Natural killer cell (primary cell): ENCODE measurements at regions not wholly inside any gene's neighbourhood (a gene's known extent, or its start where the extent isn't known, plus 50 kb on each side); places are given as distances from the start of the nearest gene placed in this dataset.
"Not testable (repeated sequence)": the region's sequence is repeated elsewhere in the genome, so short reads cannot be mapped to it uniquely, and the experiment has no call there.

Experiments used
- ATAC-seq, 3 donors: fragments of 150-1000 bp in 2 of 3; fragments of 200-7000 bp in 1 of 3; cut with Tn5 transposase; 1 replicate in 1 of 3; 2 replicates in 2 of 3; pipeline ENCODE4 v1.10.0; 2021; ENCODE audit warnings: mild to moderate bottlenecking in 2 of 3, moderate library complexity in 2 of 3
- DNase-seq, 2 donors: peaks; one replicate each; pipeline versions ENCODE4 v3.0.0 to v3.0.0-alpha.2; 2013 to 2021; ENCODE audit warnings: mixed read lengths in 1 of 2
- H3K27ac ChIP-seq: one replicate; pipeline ENCODE4 v1.5.1; 2013; ENCODE audit warnings: mild to moderate bottlenecking, low read length
- H3K27me3 ChIP-seq: one replicate; pipeline ENCODE4 v1.6.1; 2013; ENCODE audit warnings: low read length; ENCODE audit not compliant: control insufficient read depth, insufficient read depth
- H3K36me3 ChIP-seq: one replicate; pipeline ENCODE4 v1.6.1; 2013; ENCODE audit warnings: low read length; ENCODE audit not compliant: control insufficient read depth, insufficient read depth
- H3K4me1 ChIP-seq: one replicate; pipeline ENCODE4 v1.6.1; 2013; ENCODE audit warnings: low read length; ENCODE audit not compliant: control insufficient read depth, insufficient read depth
- H3K4me3 ChIP-seq: one replicate; pipeline ENCODE4 v1.5.1; 2013; ENCODE audit warnings: low read length
- H3K9me3 ChIP-seq: one replicate; pipeline ENCODE4 v1.6.1; 2013; ENCODE audit warnings: low read length; ENCODE audit not compliant: control insufficient read depth, insufficient read depth
- H3K27ac Mint-ChIP-seq, 2 donors: one replicate each; pipeline ENCODE4 v1.8.0; 2022; ENCODE audit warnings: mild to moderate bottlenecking in 2 of 2, mixed read lengths in 2 of 2, moderate library complexity in 1 of 2
- H3K27me3 Mint-ChIP-seq, 2 donors: one replicate each; pipeline ENCODE4 v1.8.0; 2022; ENCODE audit warnings: low read depth in 2 of 2, mixed read lengths in 2 of 2
- H3K36me3 Mint-ChIP-seq: one replicate; pipeline ENCODE4 v1.8.0; 2022; ENCODE audit warnings: mixed read lengths
- H3K4me1 Mint-ChIP-seq, 2 donors: one replicate each; pipeline ENCODE4 v1.8.0; 2022; ENCODE audit warnings: mixed read lengths in 2 of 2
- H3K4me3 Mint-ChIP-seq: one replicate; pipeline ENCODE4 v1.8.0; 2022; ENCODE audit warnings: mild to moderate bottlenecking, moderate library complexity, mixed read lengths
- H3K9me3 Mint-ChIP-seq, 2 donors: one replicate each; pipeline ENCODE4 v1.8.0; 2022; ENCODE audit warnings: mixed read lengths in 2 of 2
- WGBS: methylation state at CpG from one replicate; pipeline ENCODE4 v1.1.7; 2013; ENCODE audit warnings: missing lambda C conversion rate; ENCODE audit not compliant: insufficient coverage; 5-methylcytosine and 5-hydroxymethylcytosine counted together
- intact Hi-C: fragments of 100-400 bp; cut with micrococcal nuclease; formaldehyde crosslinking; loops from one replicate; pipeline ENCODE4 v1.14.2; 2022
- TF ChIP-seq, protein P1 (sequence below): fragments of 200-600 bp; IDR thresholded peaks from one replicate; pipeline ENCODE4 v1.8.0; 2022; ENCODE audit warnings: antibody characterized with exemption

- no peaks in the 10 kb centered on the region for H3K9me3 ChIP-seq
- no peaks in the 10 kb centered on the region for H3K36me3 ChIP-seq
- H3K27me3 Mint-ChIP-seq, result no peaks in the 10 kb centered on the region
- H3K4me1 ChIP-seq, result no peaks in the 10 kb centered on the region
- no peaks in the 10 kb centered on the region for H3K27me3 ChIP-seq
- no peaks in the 10 kb centered on the region for H3K4me1 Mint-ChIP-seq
- no peak overlapping the region for H3K27ac Mint-ChIP-seq
- DNase-seq (no peak), ATAC-seq (no peak)
- no peak overlapping the region for H3K27ac ChIP-seq
- no peak overlapping the region for H3K4me3 ChIP-seq
- TF ChIP-seq, protein P1, sequence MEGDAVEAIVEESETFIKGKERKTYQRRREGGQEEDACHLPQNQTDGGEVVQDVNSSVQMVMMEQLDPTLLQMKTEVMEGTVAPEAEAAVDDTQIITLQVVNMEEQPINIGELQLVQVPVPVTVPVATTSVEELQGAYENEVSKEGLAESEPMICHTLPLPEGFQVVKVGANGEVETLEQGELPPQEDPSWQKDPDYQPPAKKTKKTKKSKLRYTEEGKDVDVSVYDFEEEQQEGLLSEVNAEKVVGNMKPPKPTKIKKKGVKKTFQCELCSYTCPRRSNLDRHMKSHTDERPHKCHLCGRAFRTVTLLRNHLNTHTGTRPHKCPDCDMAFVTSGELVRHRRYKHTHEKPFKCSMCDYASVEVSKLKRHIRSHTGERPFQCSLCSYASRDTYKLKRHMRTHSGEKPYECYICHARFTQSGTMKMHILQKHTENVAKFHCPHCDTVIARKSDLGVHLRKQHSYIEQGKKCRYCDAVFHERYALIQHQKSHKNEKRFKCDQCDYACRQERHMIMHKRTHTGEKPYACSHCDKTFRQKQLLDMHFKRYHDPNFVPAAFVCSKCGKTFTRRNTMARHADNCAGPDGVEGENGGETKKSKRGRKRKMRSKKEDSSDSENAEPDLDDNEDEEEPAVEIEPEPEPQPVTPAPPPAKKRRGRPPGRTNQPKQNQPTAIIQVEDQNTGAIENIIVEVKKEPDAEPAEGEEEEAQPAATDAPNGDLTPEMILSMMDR, result no peak
- intact Hi-C loops, result no loop called here
- no peak overlapping the region for H3K4me3 Mint-ChIP-seq
- H3K9me3 Mint-ChIP-seq, result no peaks in the 10 kb centered on the region
- H3K36me3 Mint-ChIP-seq, result no peaks in the 10 kb centered on the region
Measured at GRCh38 chr5:60494635-60495034, 205.3 kb downstream of the DEPDC1B start.

DNA sequence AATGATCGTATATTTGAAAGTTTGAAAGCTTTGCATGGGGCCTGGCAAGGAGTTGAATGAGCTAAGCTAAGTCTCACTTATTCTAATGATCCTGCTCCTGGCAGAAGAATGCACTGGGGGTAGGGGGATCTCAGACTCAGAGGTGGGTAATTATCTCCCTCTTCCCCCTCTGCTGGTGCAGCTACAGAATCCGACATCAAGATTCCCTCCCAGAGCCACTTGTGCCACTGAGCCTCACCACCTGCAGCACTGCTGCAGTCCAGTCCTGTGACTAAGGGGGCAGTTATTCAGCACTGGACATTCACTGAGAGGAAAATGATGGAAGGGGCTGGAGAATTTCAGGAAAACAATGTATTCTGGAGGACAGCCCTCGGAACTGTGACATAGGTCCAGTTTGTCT, 205.8 kb downstream of the DEPDC1B start:
- Histone ChIP-seq H3K27ac (no peak overlapping the region), H3K4me1 (no peaks in the 10 kb centered on the region), H3K4me3 (no peak overlapping the region), H3K27me3 (no peaks in the 10 kb centered on the region), H3K36me3 (no peaks in the 10 kb centered on the region), H3K9me3 (no peaks in the 10 kb centered on the region)
- Mint-ChIP-seq H3K27ac (no peak overlapping the region), H3K27me3 (no peaks in the 10 kb centered on the region), H3K4me3 (no peak overlapping the region), H3K9me3 (no peaks in the 10 kb centered on the region), H3K4me1 (no peaks in the 10 kb centered on the region), H3K36me3 (no peaks in the 10 kb centered on the region)
- TF ChIP-seq, protein P1, result no peak
- WGBS, result 82% methylated on average over 3 of the region's 3 CpGs
- intact Hi-C loops, result no loop called here
- DNase-seq (no peak), ATAC-seq (no peak)

DNA sequence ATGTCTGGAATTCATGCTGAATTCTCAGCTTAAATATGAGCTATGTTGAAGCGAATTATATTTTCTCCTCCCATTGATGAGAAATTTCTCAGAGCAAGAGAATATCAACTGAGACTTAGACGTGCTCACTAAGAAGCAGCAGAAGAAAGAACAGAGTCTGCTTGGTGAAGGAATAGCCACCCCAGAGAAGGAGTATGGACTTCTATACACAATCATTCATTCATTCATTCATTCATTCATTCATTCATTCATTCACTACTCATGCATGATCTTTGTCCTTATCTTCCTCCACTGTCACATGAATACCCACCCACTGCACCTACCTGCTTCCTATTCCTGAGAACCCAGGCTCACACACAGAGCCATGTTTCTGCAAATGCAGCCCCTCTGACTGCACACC, 206.6 kb downstream of the DEPDC1B start:
- no peak overlapping the region for H3K27ac Mint-ChIP-seq
- Histone ChIP-seq H3K9me3 (no peaks in the 10 kb centered on the region), H3K4me1 (no peaks in the 10 kb centered on the region), H3K36me3 (no peaks in the 10 kb centered on the region), H3K27ac (no peak overlapping the region), H3K4me3 (no peak overlapping the region), H3K27me3 (no peaks in the 10 kb centered on the region)
- no peak for ATAC-seq
- no peak for DNase-seq
- no peaks in the 10 kb centered on the region for H3K9me3 Mint-ChIP-seq
- intact Hi-C loops, result no loop called here
- TF ChIP-seq, protein P1, result no peak
- H3K27me3 Mint-ChIP-seq, result no peaks in the 10 kb centered on the region
- no peaks in the 10 kb centered on the region for H3K4me1 Mint-ChIP-seq
- 100% methylated on average over 1 of the region's 2 CpGs for WGBS
- H3K36me3 Mint-ChIP-seq, result no peaks in the 10 kb centered on the region
- no peak overlapping the region for H3K4me3 Mint-ChIP-seq

DNA sequence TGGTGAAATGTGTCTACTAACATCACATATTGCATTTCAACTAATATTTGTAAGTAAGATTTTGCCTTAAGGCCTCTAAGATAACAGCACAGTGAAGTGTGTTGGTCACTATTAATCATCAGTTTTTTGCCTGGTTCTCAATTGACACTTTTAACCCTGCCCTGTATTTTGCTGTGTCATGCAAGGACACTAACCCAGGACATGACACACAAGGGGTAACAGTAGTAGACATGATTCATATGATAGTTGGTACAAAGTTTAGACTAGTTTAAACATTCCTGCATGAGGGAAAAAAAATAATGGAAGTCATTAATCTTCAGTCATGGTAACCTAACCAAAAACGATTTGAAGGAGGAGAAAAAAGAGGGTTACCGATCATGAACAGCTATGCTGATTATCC, 207.0 kb downstream of the DEPDC1B start:
- Mint-ChIP-seq H3K27ac (no peak overlapping the region), H3K4me1 (no peaks in the 10 kb centered on the region), H3K4me3 (no peak overlapping the region), H3K9me3 (no peaks in the 10 kb centered on the region), H3K36me3 (no peaks in the 10 kb centered on the region), H3K27me3 (no peaks in the 10 kb centered on the region)
- no peak overlapping the region for H3K4me3 ChIP-seq
- ATAC-seq (no peak), DNase-seq (no peak)
- no peaks in the 10 kb centered on the region for H3K36me3 ChIP-seq
- intact Hi-C loops, result no loop called here
- no peaks in the 10 kb centered on the region for H3K27me3 ChIP-seq
- H3K4me1 ChIP-seq, result no peaks in the 10 kb centered on the region
- WGBS, result 90% methylated on average over 2 of the region's 2 CpGs
- no peaks in the 10 kb centered on the region for H3K9me3 ChIP-seq
- H3K27ac ChIP-seq, result no peak overlapping the region
- TF ChIP-seq, protein P1, result no peak

GRCh38 chr5:60492358-60492757, 207.6 kb downstream of the DEPDC1B start:
- H3K27ac Mint-ChIP-seq, H3K9me3 Mint-ChIP-seq, H3K9me3 ChIP-seq, intact Hi-C loops, H3K27ac ChIP-seq, H3K27me3 Mint-ChIP-seq, H3K27me3 ChIP-seq, H3K4me3 ChIP-seq, H3K36me3 ChIP-seq, H3K4me3 Mint-ChIP-seq, ATAC-seq, DNase-seq, H3K36me3 Mint-ChIP-seq, H3K4me1 ChIP-seq, H3K4me1 Mint-ChIP-seq: not testable (repeated sequence)
- 93% methylated on average over 2 of the region's 2 CpGs for WGBS
